H1 (cell line): ENCODE measurements at regions not wholly inside any gene's neighbourhood (a gene's known extent, or its start where the extent isn't known, plus 50 kb on each side); places are given as distances from the start of the nearest gene placed in this dataset.

ENCODE experiments used
- CTCF ChIA-PET: fragments of 300-600 bp; sonication (Branson Sonifier 250); formaldehyde crosslinking; loops from one replicate; lab custom pipeline; 2021; ENCODE audit not compliant: partially characterized antibody; lab: Charles Lee
- POLR2A ChIA-PET: fragments of 300-600 bp; sonication (Branson Sonifier 250); formaldehyde crosslinking; loops from one replicate; lab custom pipeline; 2021; ENCODE audit warnings: inconsistent platforms; ENCODE audit not compliant: partially characterized antibody; lab: Charles Lee
- DNase-seq, 2 experiments: peaks; one replicate each; pipeline versions ENCODE4 v3.0.0 to v3.0.0-alpha.2; 2010 to 2022; ENCODE audit warnings: low spot score in 2 of 2, low read depth in 1 of 2, mixed read lengths in 1 of 2
- FAIRE-seq: peaks from 2 replicates; lab custom pipeline; 2011; peaks lifted over from hg19 to GRCh38; lab: Jason Lieb, UNC
- H2AFZ ChIP-seq: 2 replicates; pipeline ENCODE4 v1.8.1; 2012; ENCODE audit warnings: low read length, inconsistent platforms
- H2AK5ac ChIP-seq: 2 replicates; pipeline ENCODE4 v1.6.1; 2013; ENCODE audit warnings: low read depth, low read length
- H2BK120ac ChIP-seq: replicated peaks from 2 replicates; pipeline ENCODE3; 2013; ENCODE audit warnings: low read depth, low read length, inconsistent platforms
- H2BK12ac ChIP-seq: 2 replicates; pipeline ENCODE4 v1.6.1; 2013; ENCODE audit warnings: low read depth, low read length
- H2BK15ac ChIP-seq: 2 replicates; pipeline ENCODE4 v1.6.1; 2013; ENCODE audit warnings: low read length
- H2BK20ac ChIP-seq: 2 replicates; pipeline ENCODE4 v1.6.1; 2013; ENCODE audit warnings: low read length
- H2BK5ac ChIP-seq: 2 replicates; pipeline ENCODE4 v1.6.1; 2013; ENCODE audit warnings: low read depth, low read length
- H3K14ac ChIP-seq: 2 replicates; pipeline ENCODE4 v1.6.1; 2013; ENCODE audit warnings: inconsistent platforms; ENCODE audit not compliant: insufficient read length
- H3K18ac ChIP-seq: 2 replicates; pipeline ENCODE4 v1.6.1; 2013; ENCODE audit warnings: low read length; ENCODE audit errors: extremely low read depth
- H3K23ac ChIP-seq: 2 replicates; pipeline ENCODE4 v1.6.1; 2013; ENCODE audit warnings: inconsistent platforms; ENCODE audit not compliant: insufficient read length
- H3K23me2 ChIP-seq: 2 replicates; pipeline ENCODE4 v1.6.1; 2013; ENCODE audit warnings: low read depth, low read length
- H3K27ac ChIP-seq: 2 replicates; pipeline ENCODE4 v1.6.1; 2011; ENCODE audit warnings: low read depth, low read length, inconsistent platforms
- H3K27me3 ChIP-seq, 4 experiments: replicated peaks in 1 of 4; 1 replicate in 1 of 4; 2 replicates in 3 of 4; pipeline versions ENCODE4 v1.6.1 to v1.8.1; 2011 to 2013; ENCODE audit warnings: low read length in 3 of 4, mild to moderate bottlenecking in 3 of 4, inconsistent platforms in 2 of 4, mixed read lengths in 2 of 4, moderate library complexity in 1 of 4; ENCODE audit not compliant: control insufficient read depth in 3 of 4, insufficient read depth in 3 of 4; ENCODE audit errors: extremely low read depth in 1 of 4
- H3K36me3 ChIP-seq, 4 experiments: 2 replicates each; pipeline versions ENCODE4 v1.6.1 to v1.8.1; 2011 to 2013; ENCODE audit warnings: mild to moderate bottlenecking in 4 of 4, low read length in 3 of 4, moderate library complexity in 2 of 4, control low read depth in 1 of 4, inconsistent platforms in 1 of 4; ENCODE audit not compliant: insufficient read depth in 4 of 4, control insufficient read depth in 2 of 4
- H3K4ac ChIP-seq: replicated peaks from 2 replicates; pipeline ENCODE3; 2013; ENCODE audit warnings: low read length, low read depth, mixed read lengths, inconsistent platforms; ENCODE audit not compliant: insufficient read length
- H3K4me1 ChIP-seq, 4 experiments: replicated peaks in 1 of 4; 1 replicate in 1 of 4; 2 replicates in 3 of 4; pipeline versions ENCODE4 v1.6.1 to v1.8.1; 2011 to 2013; ENCODE audit warnings: low read length in 3 of 4, inconsistent platforms in 2 of 4, mixed read lengths in 1 of 4; ENCODE audit not compliant: insufficient read depth in 4 of 4, control insufficient read depth in 3 of 4
- H3K4me2 ChIP-seq, 2 experiments: 2 replicates each; pipeline versions ENCODE4 v1.6.1 to v1.8.1; 2011 to 2013; ENCODE audit warnings: low read depth in 2 of 2, low read length in 2 of 2, control low read depth in 1 of 2, inconsistent platforms in 1 of 2, mild to moderate bottlenecking in 1 of 2; ENCODE audit not compliant: insufficient read depth in 1 of 2
- H3K4me3 ChIP-seq, 4 experiments: fragments of 200-600, 300-600 bp in 1 of 4; sonication (generic), shearing (Covaris generic), sonication (Bioruptor Twin) in 1 of 4; 2 replicates each; pipeline versions ENCODE4 v1.5.1 to v1.8.1; 2011 to 2016; ENCODE audit warnings: low read length in 4 of 4, low read depth in 3 of 4, control low read depth in 2 of 4, inconsistent platforms in 2 of 4, mild to moderate bottlenecking in 2 of 4, mixed read lengths in 1 of 4, moderate library complexity in 1 of 4; ENCODE audit not compliant: insufficient read depth in 2 of 4; ENCODE audit errors: extremely low read depth in 1 of 4
- H3K56ac ChIP-seq: replicated peaks from 2 replicates; pipeline ENCODE3; 2013; ENCODE audit warnings: low read depth, mild to moderate bottlenecking, mixed read lengths, low read length, inconsistent platforms; ENCODE audit not compliant: insufficient read length
- H3K79me1 ChIP-seq: 2 replicates; pipeline ENCODE4 v1.6.1; 2013; ENCODE audit warnings: low read depth, low read length, control low read depth
- H3K79me2 ChIP-seq, 2 experiments: 2 replicates each; pipeline versions ENCODE4 v1.6.1 to v1.8.1; 2012 to 2013; ENCODE audit warnings: low read length in 2 of 2, mild to moderate bottlenecking in 2 of 2, inconsistent platforms in 1 of 2; ENCODE audit not compliant: insufficient read depth in 2 of 2, control insufficient read depth in 1 of 2
- H3K9ac ChIP-seq, 4 experiments: replicated peaks in 1 of 4; 1 replicate in 1 of 4; 2 replicates in 3 of 4; pipeline versions ENCODE4 v1.6.1 to v1.8.1; 2011 to 2013; ENCODE audit warnings: low read depth in 3 of 4, low read length in 3 of 4, control low read depth in 2 of 4, mild to moderate bottlenecking in 2 of 4, moderate library complexity in 2 of 4, inconsistent platforms in 1 of 4; ENCODE audit errors: extremely low read depth in 1 of 4
- H3K9me3 ChIP-seq, 2 experiments: 2 replicates each; pipeline versions ENCODE4 v1.6.1 to v1.8.1; 2012 to 2013; ENCODE audit warnings: mild to moderate bottlenecking in 2 of 2, moderate library complexity in 2 of 2, control low read depth in 1 of 2, inconsistent platforms in 1 of 2, low read depth in 1 of 2, low read length in 1 of 2, mixed read lengths in 1 of 2; ENCODE audit not compliant: insufficient read depth in 2 of 2
- H4K20me1 ChIP-seq, 2 experiments: replicated peaks in 1 of 2; 2 replicates each; pipeline versions ENCODE3 to v1.8.1; 2011 to 2013; ENCODE audit warnings: inconsistent platforms in 2 of 2, low read length in 2 of 2, mild to moderate bottlenecking in 1 of 2; ENCODE audit not compliant: insufficient read depth in 2 of 2, control insufficient read depth in 1 of 2
- H4K5ac ChIP-seq: 2 replicates; pipeline ENCODE4 v1.6.1; 2013; ENCODE audit warnings: low read length, low read depth, mixed read lengths, inconsistent platforms; ENCODE audit not compliant: insufficient read length
- H4K8ac ChIP-seq: 2 replicates; pipeline ENCODE4 v1.8.0; 2013; ENCODE audit warnings: mild to moderate bottlenecking, moderate library complexity, low read length, inconsistent platforms; ENCODE audit not compliant: insufficient read depth; ENCODE audit errors: extremely low read depth
- H4K91ac ChIP-seq: replicated peaks from 2 replicates; pipeline ENCODE3; 2013; ENCODE audit warnings: low read length, mixed read lengths, inconsistent platforms; ENCODE audit not compliant: insufficient read length
- ASH2L ChIP-seq: fragments of 200-600, 300-600 bp; sonication (generic); IDR thresholded peaks from one replicate; pipeline ENCODE4 v1.7.1; 2017; ENCODE audit warnings: low read length
- CEBPB ChIP-seq: IDR thresholded peaks from 2 replicates; pipeline ENCODE4 v1.6.1; 2012; ENCODE audit warnings: low read depth, low read length
- CHD2 ChIP-seq: IDR thresholded peaks from 2 replicates; pipeline ENCODE4 v1.6.1; 2012; ENCODE audit warnings: low read length, improper control_type of control experiment
- EGR1 ChIP-seq: IDR thresholded peaks from 2 replicates; pipeline ENCODE4 v1.6.1; 2011; ENCODE audit warnings: low read depth, low read length, borderline replicate concordance
- KDM1A ChIP-seq: fragments of 200-600, 300-600 bp; sonication (generic); IDR thresholded peaks from 2 replicates; pipeline ENCODE4 v1.7.1; 2016; ENCODE audit warnings: mild to moderate bottlenecking, low read length, borderline replicate concordance
- KDM4A ChIP-seq: IDR thresholded peaks from one replicate; pipeline ENCODE4 v1.7.1; 2012; ENCODE audit warnings: low read depth, mild to moderate bottlenecking, moderate library complexity, low read length, inconsistent platforms; ENCODE audit not compliant: severe bottlenecking
- PHF8 ChIP-seq: fragments of 200-600 bp; sonication (generic); conservative IDR thresholded peaks from 2 replicates; pipeline ENCODE4 v1.7.1; 2012; ENCODE audit warnings: low read depth, mild to moderate bottlenecking, inconsistent platforms, low read length, moderate library complexity
- POLR2A ChIP-seq, 2 experiments: IDR thresholded peaks; 1 replicate in 1 of 2; 2 replicates in 1 of 2; pipeline ENCODE4 v1.6.1; 2011; ENCODE audit warnings: low read depth in 2 of 2, low read length in 2 of 2, mild to moderate bottlenecking in 2 of 2; ENCODE audit errors: control extremely low read depth in 1 of 2
- SIN3A ChIP-seq, 2 experiments: IDR thresholded peaks in 1 of 2; conservative IDR thresholded peaks in 1 of 2; 2 replicates each; pipeline ENCODE4 v1.6.1; 2011 to 2012; ENCODE audit warnings: low read length in 2 of 2, improper control_type of control experiment in 1 of 2, low read depth in 1 of 2, mild to moderate bottlenecking in 1 of 2
- SIX5 ChIP-seq: IDR thresholded peaks from 2 replicates; pipeline ENCODE4 v1.6.1; 2011; ENCODE audit warnings: mild to moderate bottlenecking, low read depth, low read length
- SP2 ChIP-seq: IDR thresholded peaks from 2 replicates; pipeline ENCODE4 v1.6.1; 2012; ENCODE audit warnings: mild to moderate bottlenecking, low read length, inconsistent platforms
- SP4 ChIP-seq: IDR thresholded peaks from 2 replicates; pipeline ENCODE4 v1.6.1; 2012; ENCODE audit warnings: low read length, inconsistent platforms
- SRF ChIP-seq: IDR thresholded peaks from 2 replicates; pipeline ENCODE4 v1.6.1; 2011; ENCODE audit warnings: mild to moderate bottlenecking, low read depth, low read length, moderate library complexity
- WGBS, 2 experiments: shearing (Covaris generic) in 1 of 2; methylation state at CpG; one replicate each; pipeline versions ENCODE4 v1.1.6 to v1.1.7; 2013 to 2015; ENCODE audit warnings: low lambda C conversion rate in 2 of 2, mixed read lengths in 2 of 2, inconsistent platforms in 1 of 2, low coverage in 1 of 2, missing lambda C conversion rate in 1 of 2; ENCODE audit not compliant: insufficient replicate concordance in 2 of 2, insufficient coverage in 1 of 2, insufficient read length in 1 of 2; ENCODE audit errors: extremely low coverage in 1 of 2, missing lambda C conversion rate in 1 of 2; 5-methylcytosine and 5-hydroxymethylcytosine counted together
- TF ChIP-seq, protein P1 (sequence below): IDR thresholded peaks from 2 replicates; pipeline ENCODE4 v1.6.1; 2011; ENCODE audit warnings: low read depth, mild to moderate bottlenecking, low read length; ENCODE audit not compliant: insufficient read depth

DNA sequence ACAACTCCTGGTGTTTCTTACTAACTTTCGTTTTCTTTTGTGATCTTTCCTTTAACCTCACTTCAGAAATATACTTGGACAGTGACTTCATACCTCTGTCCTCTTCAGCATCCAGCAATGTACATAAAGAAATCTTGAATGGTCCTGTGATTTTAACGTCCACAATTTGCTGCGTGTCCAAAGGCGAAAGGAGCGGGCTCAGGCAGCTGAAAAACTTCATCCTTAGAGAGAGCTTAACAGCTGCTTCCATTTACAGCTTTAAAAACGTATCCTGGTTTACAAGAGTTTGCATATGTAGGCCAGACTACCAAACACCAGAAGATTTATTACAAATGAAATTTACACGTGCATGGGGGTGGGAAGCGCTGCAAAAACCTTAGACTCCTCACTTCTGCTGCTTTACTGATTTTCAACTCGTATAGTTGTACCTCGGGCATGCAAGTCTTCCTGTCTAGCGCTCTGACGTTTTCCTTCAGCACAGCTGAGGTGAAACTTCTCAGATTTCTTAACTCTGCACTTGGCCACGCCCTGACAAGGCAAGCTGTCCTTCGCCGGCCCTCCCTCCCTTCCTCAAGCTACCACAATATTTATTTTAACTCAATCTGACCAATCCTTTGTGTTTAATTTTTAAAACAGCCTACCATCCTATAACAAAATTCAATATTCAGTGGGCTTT is 406.4 kb downstream of the FAM47A start:
- Histone ChIP-seq H3K23me2 (peaks cover 4% of the 10 kb centered on the region; the same call in 1 of the 2 replicates), H3K27me3 (peaks cover 1 to 4% (median 3%) of the 10 kb centered on the region in 4 experiments; a peak in 4 of 7 replicates), H2BK20ac (no peak overlapping the region), H2BK5ac (no peak overlapping the region), H2AFZ (no peak overlapping the region; the same call in 1 of the 2 replicates), H4K91ac (no peak overlapping the region), H3K18ac (no peak overlapping the region), H2AK5ac (no peak overlapping the region), H3K9ac (no peak overlapping the region), H3K4me3 (peak overlapping the region; percentile 47 to 69 (median 56); a peak in 7 of 8 replicates), H4K20me1 (no peaks in the 10 kb centered on the region), H3K4me2 (peak overlapping the region; percentile 82), H3K27ac (no peak overlapping the region), H2BK12ac (no peak overlapping the region), H3K4ac (no peak overlapping the region), H3K23ac (no peak overlapping the region), H3K4me1 (no peaks in the 10 kb centered on the region), H4K5ac (no peak overlapping the region), H3K14ac (no peak overlapping the region), H3K9me3 (no peaks in the 10 kb centered on the region), H3K79me2 (no peaks in the 10 kb centered on the region), H3K36me3 (no peaks in the 10 kb centered on the region), H2BK120ac (no peak overlapping the region), H3K79me1 (no peaks in the 10 kb centered on the region), H2BK15ac (no peak overlapping the region), H4K8ac (no peak overlapping the region), H3K56ac (no peak overlapping the region)
- TF ChIP-seq POLR2A (IDR thresholded peaks at IDR 0.05; ENCODE audit: control extremely low read depth in 1 of 2, low read depth in 2 of 2, low read length in 2 of 2) (no peak), SRF (no peak), SIN3A (conservative IDR thresholded peaks at IDR 0.05 in 1 of 2, IDR thresholded peaks at IDR 0.05 in 1 of 2; ENCODE audit: low read depth in 1 of 2, low read length in 2 of 2) (0 out of 4 replicates have a peak, but pooled peaks of 1 of the 2 experiments have one; percentile 29), SIX5 (no peak), CHD2 (no peak), CEBPB (no peak), SP4 (no peak), EGR1 (no peak), PHF8 (no peak), SP2 (no peak), KDM4A (peak; percentile 1), ASH2L (no peak), KDM1A (no peak)
- TF ChIP-seq, protein P1, sequence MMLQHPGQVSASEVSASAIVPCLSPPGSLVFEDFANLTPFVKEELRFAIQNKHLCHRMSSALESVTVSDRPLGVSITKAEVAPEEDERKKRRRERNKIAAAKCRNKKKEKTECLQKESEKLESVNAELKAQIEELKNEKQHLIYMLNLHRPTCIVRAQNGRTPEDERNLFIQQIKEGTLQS, result no peak
- DNase-seq (peak in 1 of 2 experiments; percentile 39), FAIRE-seq (no peak)
- whole genome bisulfite sequencing, 2 experiments, result 10% methylated on average over 15 of the region's 15 CpGs; no CpG with 5 or more reads in 1 of the 2 experiments
- ChIA-PET CTCF (interaction anchor here (1.0 kb wide), 1 partner anchor 16 kb away, joined by 3 read pairs; no protein-coding TSS in a partner anchor), POLR2A (no interaction called here)
